CD1c-positive myeloid dendritic cell (primary cell): ENCODE measurements at regions not wholly inside any gene's neighbourhood (a gene's known extent, or its start where the extent isn't known, plus 50 kb on each side); places are given as distances from the start of the nearest gene placed in this dataset.
A peak's percentile ranks its signal among the peaks of the same experiment; 100 is the strongest.
"Not testable (repeated sequence)": the region's sequence is repeated elsewhere in the genome, so short reads cannot be mapped to it uniquely, and the experiment has no call there.

Experiments
- DNase-seq: peaks from one replicate; pipeline ENCODE4 v3.0.0-alpha.2; 2016; ENCODE audit errors: extremely low spot score

DNA sequence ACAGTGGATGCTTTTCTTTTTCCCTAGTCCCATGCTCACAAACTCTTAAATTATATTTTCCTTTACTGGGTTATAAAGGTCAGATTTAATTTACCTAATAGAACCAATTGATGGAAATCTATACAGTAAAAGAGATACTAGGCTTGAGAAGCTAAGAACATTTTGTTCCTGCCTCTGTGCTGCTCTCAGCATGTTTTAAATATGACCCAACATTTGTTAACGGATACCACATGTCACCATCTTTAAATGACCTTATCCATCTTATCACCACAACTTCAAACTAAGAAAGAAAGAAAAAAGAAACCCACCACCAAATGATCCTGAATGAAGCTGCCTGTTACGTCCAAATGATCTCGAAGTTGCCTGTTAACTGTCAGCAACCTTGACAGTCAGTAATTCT is 334.7 kb upstream of the ZNF608 start:
- no peak for DNase-seq

DNA sequence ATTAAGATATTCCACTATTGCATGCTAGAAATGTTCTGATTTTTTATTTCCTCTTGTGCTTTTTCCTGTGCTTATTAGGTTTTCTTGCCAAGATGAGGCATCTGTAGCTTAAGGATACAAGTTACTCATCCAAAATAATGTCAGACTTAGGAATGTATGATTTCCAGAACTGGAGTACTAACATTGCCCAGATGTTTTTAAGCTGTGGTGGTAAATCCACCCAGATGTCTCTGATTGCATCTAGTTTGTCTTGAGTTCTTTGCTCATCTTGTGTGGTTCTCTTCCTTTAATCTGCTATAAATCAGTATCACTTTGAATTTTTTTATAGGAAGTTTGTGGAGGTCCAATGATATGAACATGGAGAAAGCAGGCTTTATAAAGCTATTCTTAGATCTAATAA is 337.5 kb upstream of the ZNF608 start:
- no peak for DNase-seq

DNA sequence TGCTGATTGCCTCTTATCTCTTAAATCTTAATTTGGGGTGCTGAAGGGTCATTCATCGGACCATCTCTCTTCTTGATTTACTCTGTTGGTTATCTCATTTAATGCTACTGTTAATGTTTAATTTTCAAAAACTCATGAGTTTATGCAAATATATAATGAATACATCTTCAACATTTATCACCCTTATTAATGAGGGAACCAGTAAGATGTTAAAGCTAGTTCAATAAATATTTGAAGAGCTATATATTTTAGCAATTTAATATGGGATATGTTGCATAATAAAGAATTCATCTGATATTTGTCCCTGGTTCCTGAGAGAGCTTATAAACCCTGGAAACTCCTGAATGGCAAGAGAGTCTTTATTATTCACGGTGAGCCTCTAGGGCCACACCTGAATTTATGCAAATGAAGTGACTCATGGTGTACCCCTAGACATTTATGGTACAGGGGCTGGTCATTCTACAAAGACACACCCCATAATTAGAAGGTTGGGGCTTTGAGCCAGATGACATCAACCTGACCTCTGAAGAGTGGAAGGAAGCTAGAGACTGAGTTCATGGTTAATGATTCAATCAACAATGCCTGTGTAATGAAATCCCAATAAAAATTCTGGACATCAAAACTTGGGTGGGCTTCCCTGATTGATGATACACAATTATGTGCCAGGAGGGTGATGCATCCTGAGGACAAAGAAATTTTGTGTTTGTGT is 339.5 kb upstream of the ZNF608 start:
- DNase-seq, result no peak

DNA sequence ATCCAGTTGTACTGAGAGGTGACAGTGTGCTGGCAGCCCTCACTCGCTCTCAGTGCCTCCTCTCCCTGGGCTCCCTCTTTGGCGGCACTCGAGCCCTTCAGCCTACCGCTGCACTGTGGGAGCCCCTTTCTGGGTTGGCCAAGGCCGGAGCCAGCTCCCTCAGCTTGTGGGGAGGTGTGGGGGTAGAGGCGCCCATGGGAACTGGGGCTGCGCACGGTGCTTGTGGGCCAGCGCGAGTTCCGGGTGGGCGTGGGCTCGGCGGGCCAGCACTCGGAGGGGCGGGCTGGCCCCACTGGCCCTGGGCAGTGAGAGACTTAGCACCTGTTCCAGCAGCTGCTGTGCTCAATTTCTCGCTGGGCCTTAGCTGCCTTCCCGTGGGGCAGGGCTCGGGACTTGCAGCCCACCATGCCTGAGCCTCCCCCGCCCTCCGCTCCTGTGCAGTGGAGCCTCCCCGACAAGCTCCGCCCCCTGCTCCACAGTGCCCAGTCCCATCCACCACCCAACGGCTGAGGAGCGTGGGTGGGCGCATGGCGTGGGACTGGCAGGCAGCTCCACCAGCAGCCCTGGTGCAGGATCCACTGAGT is 342.2 kb upstream of the ZNF608 start:
- no peak for DNase-seq

DNA sequence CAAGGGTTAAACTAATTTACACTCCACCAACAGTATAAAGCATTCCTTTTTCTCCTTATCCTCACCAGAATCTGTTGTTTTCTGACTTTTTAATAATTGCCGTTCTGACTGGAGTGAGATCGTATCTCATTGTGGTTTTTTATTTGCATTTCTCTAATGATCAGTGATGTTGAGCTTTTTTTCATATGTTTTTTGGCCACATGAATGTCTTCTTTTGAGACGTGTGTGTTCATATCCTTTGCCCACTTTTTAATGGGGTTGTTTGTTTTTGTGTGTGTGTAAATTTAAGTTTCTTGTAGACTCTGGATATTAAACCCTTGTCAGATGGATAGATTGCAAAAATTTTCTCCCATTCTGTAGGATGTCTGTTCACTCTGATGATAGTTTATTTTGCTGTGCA is 345.7 kb upstream of the ZNF608 start:
- DNase-seq, result not testable (repeated sequence)

DNA sequence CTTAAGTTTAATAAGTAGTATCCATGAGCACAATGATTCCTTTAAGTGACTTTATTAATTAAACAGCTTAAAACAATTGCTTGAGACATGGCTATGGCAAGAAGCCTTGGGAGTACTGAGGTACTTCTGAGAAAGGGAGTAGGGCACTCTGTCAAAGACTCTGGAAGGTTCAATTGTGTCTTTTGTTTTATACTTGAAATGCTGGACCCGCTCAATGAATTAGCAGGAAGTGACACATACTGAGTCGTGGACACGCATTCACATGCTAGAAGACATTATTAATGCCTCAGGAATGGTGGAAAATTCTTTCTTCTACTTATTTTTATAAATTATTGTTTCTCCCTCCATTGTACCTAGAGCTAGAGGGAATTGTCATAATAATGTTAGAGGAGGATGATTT is 347.3 kb upstream of the ZNF608 start:
- no peak for DNase-seq

DNA sequence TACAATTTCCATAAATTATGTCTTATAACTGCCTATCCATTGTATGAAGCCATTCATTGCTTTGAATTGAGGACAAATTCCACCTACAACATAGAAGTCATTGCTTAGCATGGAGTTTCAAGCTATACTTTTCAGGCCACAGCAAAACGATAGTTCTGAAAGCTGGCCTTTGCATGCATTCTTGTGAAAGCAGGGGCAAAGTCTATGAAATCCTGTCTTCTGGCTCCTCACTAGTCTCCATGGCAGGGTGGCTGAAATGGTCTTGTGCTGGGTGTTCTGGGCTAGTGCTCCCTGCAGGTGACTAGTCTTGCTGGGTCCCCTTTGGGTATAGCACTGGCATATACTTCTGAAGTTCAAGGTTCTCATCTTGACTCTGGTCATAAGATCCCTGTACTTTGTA is 353.9 kb upstream of the ZNF608 start:
- no peak for DNase-seq

DNA sequence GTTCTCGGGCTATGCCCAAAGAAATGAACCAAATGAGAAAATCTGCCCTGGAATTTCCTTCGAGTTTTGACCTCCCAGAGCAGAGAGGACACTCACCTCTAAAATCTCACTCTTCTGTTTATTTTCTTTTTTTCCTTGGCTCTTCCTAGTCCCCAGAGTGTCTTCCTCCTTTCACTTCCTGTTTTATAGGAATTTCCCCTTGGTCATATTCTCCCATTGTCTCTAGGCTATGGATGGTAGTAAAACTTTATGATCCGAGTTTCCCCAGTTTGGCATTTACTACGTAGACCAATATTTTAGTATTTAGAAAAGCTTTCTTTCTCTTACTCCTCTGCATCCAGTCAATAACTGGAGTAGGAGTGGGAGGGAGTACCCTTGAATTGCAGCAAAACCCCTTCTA is 354.5 kb upstream of the ZNF608 start:
- DNase-seq, result peak; percentile 3

DNA sequence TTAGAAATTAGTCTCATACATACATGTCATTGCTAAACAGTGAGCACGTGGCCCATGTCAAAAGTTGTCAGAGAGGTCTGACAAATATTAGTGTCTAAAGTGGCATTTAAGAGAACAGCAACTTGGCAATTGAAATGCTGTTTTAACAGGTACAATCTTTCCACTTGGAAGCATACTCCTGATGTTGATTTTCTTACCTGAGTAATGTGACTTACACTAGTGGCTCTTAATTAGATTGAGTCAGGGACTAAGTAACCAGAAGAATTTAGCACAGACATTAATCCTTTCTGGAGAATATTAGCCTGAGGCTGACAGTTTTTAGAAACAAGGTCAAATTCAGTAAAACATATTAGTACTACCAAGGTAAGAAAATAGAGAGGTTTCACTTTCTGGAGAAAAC is 357.0 kb upstream of the ZNF608 start:
- no peak for DNase-seq

DNA sequence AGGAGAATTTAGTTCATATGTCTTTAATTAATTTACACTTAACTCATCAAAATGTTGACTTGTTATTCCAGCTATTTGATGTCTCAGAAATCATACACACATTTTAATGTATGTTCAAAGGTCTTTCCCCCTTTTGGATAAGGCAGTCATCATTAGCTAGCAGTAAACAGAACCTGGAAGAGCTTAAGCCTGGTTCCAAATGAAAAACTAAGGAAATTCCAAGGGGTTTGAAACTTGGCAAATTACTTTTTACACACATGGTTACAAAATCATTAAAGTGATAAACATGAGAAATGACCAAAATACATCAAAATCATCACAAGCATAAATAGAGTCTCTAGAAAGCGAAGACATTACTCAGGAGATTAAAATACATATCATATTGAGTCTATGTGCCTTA is 359.8 kb upstream of the ZNF608 start:
- DNase-seq, result no peak

DNA sequence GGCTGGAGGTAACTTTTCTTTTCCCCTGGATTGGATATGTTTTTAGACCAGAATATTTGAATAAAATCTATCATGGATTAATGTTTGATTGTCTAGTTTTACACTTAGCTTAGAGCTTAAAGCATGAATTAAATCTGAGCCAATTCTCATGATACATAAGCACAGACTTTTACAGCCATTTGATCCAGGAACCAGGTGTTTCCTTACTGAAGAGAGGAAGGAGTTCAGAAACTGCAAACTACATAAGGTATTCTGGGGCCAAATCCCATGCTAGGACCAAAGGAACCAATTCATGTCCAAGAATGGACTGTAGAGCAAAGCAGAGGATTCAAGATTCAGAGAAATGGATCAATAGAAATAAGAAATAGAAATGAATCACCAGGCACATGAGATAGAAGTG is 360.4 kb upstream of the ZNF608 start:
- no peak for DNase-seq

DNA sequence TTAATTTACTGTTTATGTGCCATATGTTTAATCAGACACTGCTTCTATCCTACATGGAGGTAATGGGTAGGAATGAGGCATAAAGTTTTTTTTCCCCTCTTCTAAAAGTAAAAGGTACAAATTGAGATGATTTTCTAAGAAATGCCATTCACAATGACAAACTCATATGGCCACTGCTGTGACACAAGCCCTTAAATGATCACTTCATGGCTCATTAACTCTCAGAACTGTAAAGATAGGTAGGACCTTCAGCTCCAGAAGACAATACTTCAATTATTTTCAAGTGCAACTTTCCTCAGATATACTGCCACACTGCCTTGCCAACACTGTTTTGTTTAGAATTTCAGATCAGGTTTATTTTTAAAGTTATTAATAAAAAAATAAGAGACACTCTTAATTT is 362.9 kb upstream of the ZNF608 start:
- DNase-seq, result no peak

DNA sequence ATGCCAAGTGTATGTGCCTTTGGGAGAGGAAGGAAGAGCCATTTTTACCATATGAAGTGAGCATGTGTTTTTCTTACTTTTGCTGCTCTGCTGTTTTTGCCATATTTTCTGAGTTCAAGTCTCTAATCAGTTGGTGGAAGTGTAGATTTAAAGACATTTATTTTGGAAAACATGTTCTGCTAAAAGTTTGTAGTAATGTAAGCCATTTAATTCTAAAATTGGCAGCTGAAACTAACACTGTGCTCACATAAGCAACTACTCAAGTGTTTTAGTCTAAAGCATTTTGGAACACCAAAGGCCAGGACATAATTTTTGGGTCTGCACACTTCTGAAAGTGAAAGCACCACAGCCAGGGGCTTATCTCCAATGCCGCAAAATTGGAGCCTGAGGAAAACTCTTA is 363.4 kb upstream of the ZNF608 start:
- DNase-seq, result no peak

DNA sequence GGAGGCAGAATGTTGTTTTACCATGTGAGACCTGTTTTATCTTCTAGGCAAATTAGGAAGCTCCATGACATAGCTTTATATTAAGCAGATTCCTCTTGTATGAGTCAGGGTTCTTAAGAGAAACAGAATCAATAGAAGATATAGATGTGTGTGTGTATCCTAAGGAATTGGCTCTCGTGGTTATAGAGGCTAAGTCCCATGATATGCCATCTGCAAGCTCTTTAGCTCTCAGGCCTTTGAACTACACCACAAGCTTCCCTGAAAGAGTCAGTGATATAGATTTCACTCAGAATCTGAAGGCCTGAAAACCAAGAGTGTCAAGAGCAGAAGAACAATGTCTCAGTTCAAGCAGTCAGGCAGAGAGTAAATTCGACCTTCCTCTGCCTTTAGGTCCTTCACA is 365.8 kb upstream of the ZNF608 start:
- DNase-seq, result no peak

DNA sequence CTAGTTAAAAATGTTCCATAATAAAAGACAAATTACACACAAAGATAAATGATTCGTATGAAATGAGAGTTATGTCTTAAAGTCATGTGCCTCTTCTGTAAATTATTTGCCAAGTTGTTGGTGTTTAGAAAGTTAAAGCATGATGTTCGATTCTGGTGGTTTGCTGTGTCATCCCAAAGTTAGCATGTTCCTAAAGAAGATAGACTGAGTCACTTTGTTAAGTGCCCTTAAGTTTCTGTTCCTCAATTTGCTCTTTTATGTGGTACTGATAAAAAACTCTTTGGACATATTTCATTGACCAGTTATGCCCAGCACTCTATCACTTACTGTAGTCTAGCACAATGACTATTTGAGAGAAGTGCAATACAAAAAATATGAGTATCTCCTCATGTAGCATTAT is 366.9 kb upstream of the ZNF608 start:
- DNase-seq, result peak; percentile 24

DNA sequence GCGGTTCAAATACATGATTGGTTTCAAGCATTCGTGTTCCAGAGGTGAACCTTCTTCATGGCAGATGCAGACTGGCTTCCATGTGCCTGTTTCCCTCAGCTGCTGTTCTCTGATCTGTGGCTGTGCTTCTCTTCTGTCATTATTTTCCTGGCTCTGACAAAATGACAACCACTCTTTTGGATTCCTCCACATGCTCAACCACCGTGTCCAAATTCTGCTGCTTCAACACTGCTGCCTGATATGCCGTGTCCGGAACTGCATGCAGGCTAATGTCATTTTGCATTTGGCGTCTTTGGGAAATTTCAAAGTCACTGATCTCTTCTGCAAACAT is 368.7 kb upstream of the ZNF608 start:
- DNase-seq, result no peak

DNA sequence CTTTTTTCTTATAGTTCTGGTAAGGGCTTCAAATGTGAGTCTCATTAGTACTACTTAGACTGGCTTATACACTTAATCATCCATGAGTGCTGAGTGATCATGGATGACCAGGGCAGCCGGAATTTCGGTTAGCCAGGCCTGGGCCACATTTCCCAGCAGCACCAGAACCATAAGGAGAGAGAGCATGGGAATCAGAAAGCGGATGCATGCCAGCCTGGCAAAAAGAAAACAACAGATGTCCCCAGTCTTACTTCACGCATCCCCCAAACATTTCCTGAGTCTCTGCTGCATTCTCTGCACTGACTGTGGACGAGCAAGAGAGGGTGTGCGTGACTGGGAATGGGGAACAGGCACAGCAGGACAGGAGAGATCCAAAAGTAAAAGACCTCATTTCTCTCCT is 371.1 kb upstream of the ZNF608 start:
- no peak for DNase-seq

DNA sequence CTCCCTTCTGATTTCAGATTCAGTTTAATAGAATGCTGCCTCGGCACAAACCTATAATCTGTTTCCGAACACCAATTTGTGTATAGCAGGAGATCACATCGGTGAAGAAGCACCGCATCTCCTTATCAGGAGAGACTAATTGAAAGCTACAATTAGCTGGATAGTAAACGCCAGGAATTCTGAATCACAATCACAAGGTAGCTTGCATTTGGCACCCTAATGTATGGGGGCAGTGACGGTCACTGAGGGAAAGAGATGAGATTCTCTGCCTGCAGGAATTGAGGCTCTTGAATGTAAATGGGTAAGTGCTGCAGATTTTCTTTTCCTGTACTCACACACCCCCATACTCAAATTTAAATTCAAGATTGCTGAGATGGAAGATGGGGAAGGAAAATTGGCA is 373.6 kb upstream of the ZNF608 start:
- no peak for DNase-seq

DNA sequence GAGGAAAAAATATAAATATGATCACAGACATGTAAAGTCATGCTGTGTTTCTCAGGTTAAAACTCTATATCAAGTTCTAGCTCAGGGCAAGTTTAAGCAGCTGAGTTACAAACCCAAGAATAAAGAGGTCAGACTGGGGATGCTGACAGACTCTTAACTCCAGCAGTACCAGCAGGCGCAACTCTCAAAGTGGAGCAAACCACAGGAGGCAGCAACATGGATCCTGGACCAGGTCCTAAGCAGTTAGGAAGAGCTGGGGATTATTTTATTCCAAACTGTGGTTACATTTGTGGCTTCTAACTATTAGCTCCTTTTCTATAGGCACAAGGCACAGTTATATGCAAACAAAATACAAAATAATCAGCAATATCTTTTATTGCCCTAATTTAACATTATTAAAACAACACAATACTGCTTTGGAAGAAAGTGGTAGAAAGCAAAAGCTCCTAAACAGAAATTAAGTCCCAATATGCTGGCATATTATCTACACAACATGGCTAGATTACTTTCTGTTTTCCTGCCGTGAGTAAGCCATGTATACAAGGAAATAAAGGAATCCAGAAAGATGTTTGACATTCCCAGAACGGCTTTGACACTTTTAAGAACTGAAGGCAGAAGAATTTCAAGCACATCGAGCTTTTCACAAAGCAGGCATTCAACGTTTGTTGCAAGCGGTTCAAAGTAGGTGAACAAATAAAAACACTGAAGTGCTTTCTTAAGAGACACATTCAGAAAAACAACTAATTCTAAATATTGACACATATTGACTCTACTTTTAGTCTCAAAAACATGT is 378.8 kb upstream of the ZNF608 start:
- DNase-seq, result no peak

DNA sequence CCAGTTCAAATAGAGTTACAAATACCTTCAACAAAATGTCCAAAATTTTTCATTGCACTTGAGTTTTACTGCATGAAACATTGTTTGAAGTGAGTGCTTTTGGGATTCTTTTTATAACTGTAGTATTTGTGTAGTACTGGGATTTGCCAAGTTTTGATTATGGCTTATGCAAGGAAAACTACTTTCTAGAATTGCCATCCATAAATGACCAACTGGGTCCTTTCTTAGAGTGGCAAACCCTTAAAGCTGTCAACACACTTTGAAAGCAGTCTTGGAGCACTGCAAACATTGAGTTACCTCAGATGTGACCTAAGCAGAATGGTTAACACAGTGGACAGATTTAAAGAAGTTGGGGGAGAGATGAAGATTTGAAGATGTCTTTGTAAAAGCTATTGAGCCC is 379.6 kb upstream of the ZNF608 start:
- DNase-seq, result no peak

DNA sequence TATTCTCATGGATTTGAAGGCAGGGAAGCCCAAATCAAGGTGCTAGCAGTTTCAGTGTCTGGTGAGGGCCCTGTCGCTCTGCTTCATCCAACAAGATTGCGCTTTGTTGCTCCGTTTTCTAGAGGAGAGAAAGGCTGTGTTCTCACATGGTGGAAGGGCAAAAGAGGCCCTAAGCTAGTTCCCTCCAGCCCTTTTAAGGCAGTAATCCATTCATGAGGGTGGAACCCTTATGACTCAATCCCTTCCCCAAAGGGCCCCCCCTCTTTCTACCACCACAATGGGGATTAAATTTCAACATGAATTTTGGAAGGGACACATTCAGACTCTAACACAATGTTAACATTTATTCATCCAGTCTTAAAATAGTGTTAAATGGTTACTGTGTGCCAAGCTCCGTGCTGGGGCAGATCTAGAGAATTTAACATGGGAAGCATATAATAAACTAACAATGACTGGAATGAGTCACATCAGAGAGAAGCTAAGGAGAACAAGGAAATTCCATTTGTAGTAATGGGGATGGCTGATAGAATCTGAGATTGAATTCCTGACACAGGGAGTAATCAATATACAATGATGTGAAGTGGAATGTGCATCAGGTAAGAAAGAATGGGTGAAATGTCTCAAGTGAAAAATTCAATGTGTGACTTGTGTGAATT is 382.8 kb upstream of the ZNF608 start:
- DNase-seq, result no peak

DNA sequence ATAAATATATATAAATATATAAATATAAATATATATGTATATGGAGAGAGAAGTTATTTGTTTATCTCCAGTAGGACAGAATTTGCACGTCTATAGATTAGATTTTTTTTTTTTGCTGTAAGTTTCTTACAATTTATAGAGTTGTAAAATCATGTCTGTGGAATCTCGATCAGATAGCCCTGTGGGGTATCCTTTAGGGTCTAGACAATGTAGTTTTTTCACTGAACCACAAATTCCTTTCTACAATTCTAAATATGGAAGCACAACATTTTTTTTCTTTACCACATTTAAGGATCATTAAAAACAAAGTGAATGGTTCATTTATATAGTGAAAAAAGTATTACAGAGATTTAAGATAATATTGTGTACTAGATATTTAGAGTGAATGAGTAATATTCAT is 384.2 kb upstream of the ZNF608 start:
- DNase-seq, result no peak
